ENCODE measurements at regions not wholly inside any gene's neighbourhood (a gene's known extent, or its start where the extent isn't known, plus 50 kb on each side); places are given as distances from the start of the nearest gene placed in this dataset.
"Not testable (repeated sequence)": the region's sequence is repeated elsewhere in the genome, so short reads cannot be mapped to it uniquely, and the experiment has no call there.

GRCh38 chr19:200203-200602 is 91.0 kb downstream of the PLPP2 start:
- POLR2A ChIA-PET, H3K4me3 Mint-ChIP-seq, H3K36me3 Mint-ChIP-seq, H3K27ac Mint-ChIP-seq, H3K27me3 Mint-ChIP-seq, H3K4me1 Mint-ChIP-seq, ATAC-seq, H3K9me3 Mint-ChIP-seq: not testable (repeated sequence)
- DNase-seq: peak in 2 of 10 donors; percentile 11 to 26
